ENCODE measurements at regions not wholly inside any gene's neighbourhood (a gene's known extent, or its start where the extent isn't known, plus 50 kb on each side); places are given as distances from the start of the nearest gene placed in this dataset.

DNA sequence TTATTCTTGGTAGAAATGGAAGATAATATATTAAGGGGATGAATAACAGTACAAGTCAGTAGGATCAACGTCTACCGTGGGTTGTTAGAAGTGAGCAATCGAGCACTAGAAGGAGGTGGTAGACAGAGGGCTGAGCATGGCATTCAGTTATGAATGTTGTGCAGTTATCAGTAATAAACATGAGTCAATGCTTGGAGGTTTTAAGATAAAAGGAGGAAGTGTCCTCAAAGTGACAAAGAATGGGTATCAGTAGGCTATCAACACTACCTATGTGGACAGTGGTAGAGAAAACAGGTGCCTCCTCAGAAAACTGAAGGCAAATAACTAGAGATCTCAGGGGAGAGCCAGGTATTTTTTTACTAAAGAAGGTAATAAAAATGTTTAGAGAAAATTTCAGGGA is 1607.0 kb downstream of the PCDH9 start:
- no peak overlapping the region for H2AK9ac ChIP-seq (replicated peaks; ENCODE audit: low read depth, low read length, poor library complexity)
- H2AK5ac ChIP-seq (ENCODE audit: low read depth, low read length) = no peak overlapping the region
- no peak overlapping the region for H3K27ac ChIP-seq (ENCODE audit: insufficient read depth, low read length)
- BruUV-seq (replicated peaks) = no TSS peak
- H3K56ac ChIP-seq (ENCODE audit: extremely low read depth, insufficient read depth, low read length) = no peak overlapping the region
- H3K27me3 ChIP-seq (ENCODE audit: control insufficient read depth, insufficient read depth, low read length) = no peaks in the 10 kb centered on the region
- H2AFZ ChIP-seq (replicated peaks; ENCODE audit: low read length, poor library complexity) = no peak overlapping the region
- H2BK120ac ChIP-seq (ENCODE audit: low read depth, low read length) = no peak overlapping the region
- H3K9ac ChIP-seq (ENCODE audit: low read depth, low read length) = no peak overlapping the region
- dilution Hi-C loops (cut with HindIII; ENCODE audit: low sequenced_read_pairs, unreplicated experiment) (no loop called here), in situ Hi-C loops (cut with MboI; ENCODE audit: low sequenced_read_pairs) (no loop called here), intact Hi-C loops (cut with micrococcal nuclease) (no loop called here)
- H3K23ac ChIP-seq (ENCODE audit: low read depth, low read length) = no peak overlapping the region
- CTCF ChIA-PET = no interaction called here
- POLR2A ChIA-PET (ENCODE audit: unreplicated experiment) = no interaction called here
- H3K9me1 ChIP-seq (ENCODE audit: insufficient read depth, low read length) = no peaks in the 10 kb centered on the region
- 0 out of 2 replicates have a peak overlapping the region, but pooled peaks have one; percentile 13 for H3K14ac ChIP-seq (replicated peaks; ENCODE audit: low read depth, low read length)
- no peak overlapping the region for H2BK20ac ChIP-seq (ENCODE audit: low read depth, low read length)
- no peaks in the 10 kb centered on the region for H4K20me1 ChIP-seq (ENCODE audit: insufficient read depth, low read length)
- no peak overlapping the region for H3K4me3 ChIP-seq (ENCODE audit: insufficient read depth, low read depth, low read length)
- DNase-seq = no peak
- H4K5ac ChIP-seq (ENCODE audit: low read depth, low read length) = no peak overlapping the region
- no peak overlapping the region for H3K4me2 ChIP-seq (ENCODE audit: low read depth, low read length)
- no peak overlapping the region for H4K91ac ChIP-seq (ENCODE audit: insufficient read depth, low read depth, low read length)
- H3K9me3 ChIP-seq (ENCODE audit: control insufficient read depth, insufficient read depth, low read length) = no peaks in the 10 kb centered on the region
- TF ChIP-seq NFE2L2 (IDR thresholded peaks at IDR 0.05; ENCODE audit: low read depth, low read length) = no peak
- WGBS, 2 experiments (ENCODE audit: extremely low coverage in 2 of 2, insufficient read length in 1 of 2) = no CpG with 5 or more reads among the region's 3 CpGs
- no peaks in the 10 kb centered on the region for H3K4me1 ChIP-seq (ENCODE audit: control insufficient read depth, insufficient read depth, low read length)
- H2BK5ac ChIP-seq (ENCODE audit: low read depth, low read length, poor library complexity, severe bottlenecking) = no peak overlapping the region
- H4K8ac ChIP-seq (ENCODE audit: low read depth in 2 of 2, low read length in 2 of 2) = no peak overlapping the region
- no peaks in the 10 kb centered on the region for H3K36me3 ChIP-seq (ENCODE audit: control insufficient read depth, insufficient read depth, low read length)
- H2BK15ac ChIP-seq (ENCODE audit: low read depth, low read length) = no peak overlapping the region
- ATAC-seq (ENCODE audit: low read depth) = no peak
- no peaks in the 10 kb centered on the region for H3K79me1 ChIP-seq (ENCODE audit: low read depth in 1 of 2, low read length in 2 of 2)
- no peak overlapping the region for H3K18ac ChIP-seq (ENCODE audit: low read depth, low read length)
- no peak overlapping the region for H3K4ac ChIP-seq (ENCODE audit: low read depth, low read length)
